ENCODE measurements at regions not wholly inside any gene's neighbourhood (a gene's known extent, or its start where the extent isn't known, plus 50 kb on each side); places are given as distances from the start of the nearest gene placed in this dataset.

DNA sequence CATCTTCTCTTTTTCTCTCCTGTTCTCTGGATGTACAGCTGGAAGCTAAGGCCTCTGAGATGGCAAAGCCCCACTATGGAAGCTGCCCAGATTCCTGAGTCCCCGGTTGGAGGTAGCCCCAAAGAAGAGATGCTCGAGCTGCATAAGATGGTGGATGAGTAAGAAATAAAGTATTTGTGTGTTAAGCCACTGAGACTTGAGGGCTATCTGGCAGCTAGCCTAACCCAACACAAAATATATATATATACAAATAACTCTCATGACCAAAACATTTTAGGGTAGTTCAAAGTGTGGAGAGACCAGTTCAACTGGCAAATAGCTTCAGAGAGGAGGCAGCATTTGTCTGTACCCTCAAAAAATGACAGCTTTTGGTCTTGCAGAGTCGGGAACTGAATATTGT is 72.4 kb upstream of the PDE1C start:
- no peak overlapping the region for H3K4me3 ChIP-seq (ENCODE audit: low read depth, low read length)
- DNase-seq (ENCODE audit: low read depth), result no peak
- TF ChIP-seq MYC (IDR thresholded peaks at IDR 0.05; ENCODE audit: low read depth, low read length), result no peak
- TF ChIP-seq, protein P1, sequence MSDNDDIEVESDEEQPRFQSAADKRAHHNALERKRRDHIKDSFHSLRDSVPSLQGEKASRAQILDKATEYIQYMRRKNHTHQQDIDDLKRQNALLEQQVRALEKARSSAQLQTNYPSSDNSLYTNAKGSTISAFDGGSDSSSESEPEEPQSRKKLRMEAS (IDR thresholded peaks at IDR 0.05; ENCODE audit: low read depth, low read length), result no peak
- no peak for TF ChIP-seq POLR2A (IDR thresholded peaks at IDR 0.05; ENCODE audit: extremely low read depth, insufficient read length)
- TF ChIP-seq, protein P2, sequence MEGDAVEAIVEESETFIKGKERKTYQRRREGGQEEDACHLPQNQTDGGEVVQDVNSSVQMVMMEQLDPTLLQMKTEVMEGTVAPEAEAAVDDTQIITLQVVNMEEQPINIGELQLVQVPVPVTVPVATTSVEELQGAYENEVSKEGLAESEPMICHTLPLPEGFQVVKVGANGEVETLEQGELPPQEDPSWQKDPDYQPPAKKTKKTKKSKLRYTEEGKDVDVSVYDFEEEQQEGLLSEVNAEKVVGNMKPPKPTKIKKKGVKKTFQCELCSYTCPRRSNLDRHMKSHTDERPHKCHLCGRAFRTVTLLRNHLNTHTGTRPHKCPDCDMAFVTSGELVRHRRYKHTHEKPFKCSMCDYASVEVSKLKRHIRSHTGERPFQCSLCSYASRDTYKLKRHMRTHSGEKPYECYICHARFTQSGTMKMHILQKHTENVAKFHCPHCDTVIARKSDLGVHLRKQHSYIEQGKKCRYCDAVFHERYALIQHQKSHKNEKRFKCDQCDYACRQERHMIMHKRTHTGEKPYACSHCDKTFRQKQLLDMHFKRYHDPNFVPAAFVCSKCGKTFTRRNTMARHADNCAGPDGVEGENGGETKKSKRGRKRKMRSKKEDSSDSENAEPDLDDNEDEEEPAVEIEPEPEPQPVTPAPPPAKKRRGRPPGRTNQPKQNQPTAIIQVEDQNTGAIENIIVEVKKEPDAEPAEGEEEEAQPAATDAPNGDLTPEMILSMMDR (IDR thresholded peaks at IDR 0.05; ENCODE audit: low read depth, low read length), result no peak

DNA sequence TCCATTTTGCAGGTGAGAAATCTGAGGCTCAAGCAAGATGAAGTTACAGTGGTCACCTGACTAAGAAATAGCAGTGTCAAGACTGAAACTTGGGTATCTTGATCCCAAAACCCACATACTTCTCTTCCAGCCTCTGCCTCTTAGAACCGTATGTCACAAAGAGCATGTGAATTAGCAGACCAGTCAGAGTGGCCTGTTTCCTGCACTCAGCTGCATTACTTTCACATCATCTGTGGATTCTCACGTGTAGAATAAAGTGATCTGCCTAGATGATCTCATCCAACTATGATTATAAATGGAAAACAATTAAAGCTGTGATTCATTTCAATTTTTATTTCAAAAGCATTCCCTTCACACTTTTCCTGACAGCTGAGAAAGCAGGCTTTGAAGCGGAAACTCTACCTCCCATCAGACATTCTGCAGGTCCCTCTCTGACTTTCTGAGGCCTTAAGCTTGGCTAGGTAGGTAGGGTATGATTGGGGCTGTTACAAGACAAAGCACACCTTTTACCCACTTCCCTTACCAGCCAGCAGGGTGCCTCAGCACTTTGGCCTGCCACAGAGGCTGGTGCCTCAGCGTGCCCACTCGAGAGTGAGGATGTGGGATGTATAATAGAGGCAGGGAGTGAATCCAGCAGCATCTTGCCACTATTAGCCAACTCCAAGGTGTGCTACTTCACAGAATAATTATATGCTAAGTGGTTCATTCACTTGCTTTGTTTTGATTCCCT is 70.2 kb upstream of the PDE1C start:
- no peak overlapping the region for H3K4me3 ChIP-seq (ENCODE audit: low read depth, low read length)
- no peak for TF ChIP-seq MYC (IDR thresholded peaks at IDR 0.05; ENCODE audit: low read depth, low read length)
- TF ChIP-seq POLR2A (IDR thresholded peaks at IDR 0.05; ENCODE audit: extremely low read depth, insufficient read length), result no peak
- TF ChIP-seq, protein P2 (IDR thresholded peaks at IDR 0.05; ENCODE audit: low read depth, low read length), result no peak
- TF ChIP-seq, protein P1 (IDR thresholded peaks at IDR 0.05; ENCODE audit: low read depth, low read length), result no peak
- no peak for DNase-seq (ENCODE audit: low read depth)

DNA sequence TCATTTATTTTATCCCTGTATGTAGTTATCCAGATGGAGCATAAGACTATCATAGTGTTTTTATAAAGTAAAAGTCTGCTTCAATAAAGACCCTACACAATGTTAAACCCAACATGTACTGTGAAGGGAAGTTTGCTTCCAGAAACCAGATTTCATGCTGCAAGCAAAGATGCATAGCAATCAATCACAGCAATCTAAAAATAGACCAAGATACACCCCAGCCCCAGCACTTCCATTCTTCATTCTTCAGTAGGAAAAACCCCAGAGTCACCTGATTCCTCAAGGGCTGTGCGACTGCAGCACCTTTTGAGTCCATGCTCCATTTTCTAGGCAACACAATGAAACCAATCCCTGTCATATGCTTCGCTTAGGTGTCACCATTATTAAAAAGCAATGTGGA is 66.9 kb upstream of the PDE1C start:
- TF ChIP-seq POLR2A (IDR thresholded peaks at IDR 0.05; ENCODE audit: extremely low read depth, insufficient read length) (no peak), MYC (IDR thresholded peaks at IDR 0.05; ENCODE audit: low read depth, low read length) (no peak)
- TF ChIP-seq, protein P1 (IDR thresholded peaks at IDR 0.05; ENCODE audit: low read depth, low read length), result no peak
- TF ChIP-seq, protein P2 (IDR thresholded peaks at IDR 0.05; ENCODE audit: low read depth, low read length), result no peak
- no peak for DNase-seq (ENCODE audit: low read depth)
- H3K4me3 ChIP-seq (ENCODE audit: low read depth, low read length), result no peak overlapping the region

DNA sequence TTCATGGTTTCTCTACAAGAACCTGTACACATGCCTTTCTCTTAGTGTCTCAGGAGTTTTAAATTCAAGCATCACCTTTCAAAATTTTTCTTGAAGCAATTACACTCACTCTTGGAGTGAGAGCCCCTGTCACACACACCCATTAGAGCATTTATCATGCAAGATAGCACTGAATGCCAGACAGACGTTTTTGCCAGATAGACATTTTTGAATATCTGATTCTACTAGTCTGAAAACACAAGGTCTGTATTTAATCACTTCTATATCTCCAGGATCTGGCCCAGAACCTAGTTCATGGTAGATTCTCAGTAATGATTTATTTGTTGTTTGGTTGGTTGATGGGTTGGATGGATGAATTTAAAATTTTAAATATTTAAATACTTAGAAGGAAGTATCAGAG is 60.9 kb upstream of the PDE1C start:
- H3K4me3 ChIP-seq (ENCODE audit: low read depth, low read length), result no peak overlapping the region
- TF ChIP-seq, protein P1 (IDR thresholded peaks at IDR 0.05; ENCODE audit: low read depth, low read length), result no peak
- TF ChIP-seq, protein P2 (IDR thresholded peaks at IDR 0.05; ENCODE audit: low read depth, low read length), result no peak
- TF ChIP-seq MYC (IDR thresholded peaks at IDR 0.05; ENCODE audit: low read depth, low read length) (no peak), POLR2A (IDR thresholded peaks at IDR 0.05; ENCODE audit: extremely low read depth, insufficient read length) (no peak)
- no peak for DNase-seq (ENCODE audit: low read depth)

DNA sequence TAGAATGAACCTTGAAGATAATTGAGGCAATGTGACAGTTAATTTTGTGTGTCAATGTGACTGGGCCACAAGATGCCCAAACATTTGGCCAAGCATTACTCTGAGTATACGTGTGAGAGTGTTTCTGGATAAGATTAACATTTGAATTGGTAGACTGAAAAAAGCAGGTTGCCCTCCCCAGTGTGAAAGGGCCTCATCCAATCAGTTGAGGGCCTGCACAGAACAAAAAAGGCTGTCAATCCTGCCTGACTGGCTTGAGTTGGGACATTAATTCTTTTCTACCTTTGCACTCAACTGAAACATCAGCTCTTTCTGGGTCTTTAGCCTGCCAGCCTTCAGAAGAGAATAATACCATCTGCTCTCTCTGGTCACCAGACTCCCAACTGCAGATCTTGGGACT is 56.6 kb upstream of the PDE1C start:
- DNase-seq (ENCODE audit: low read depth), result no peak
- TF ChIP-seq, protein P2 (IDR thresholded peaks at IDR 0.05; ENCODE audit: low read depth, low read length), result no peak
- TF ChIP-seq, protein P1 (IDR thresholded peaks at IDR 0.05; ENCODE audit: low read depth, low read length), result no peak
- TF ChIP-seq MYC (IDR thresholded peaks at IDR 0.05; ENCODE audit: low read depth, low read length) (no peak), POLR2A (IDR thresholded peaks at IDR 0.05; ENCODE audit: extremely low read depth, insufficient read length) (no peak)
- H3K4me3 ChIP-seq (ENCODE audit: low read depth, low read length), result no peak overlapping the region
